ENCODE measurements at regions not wholly inside any gene's neighbourhood (a gene's known extent, or its start where the extent isn't known, plus 50 kb on each side); places are given as distances from the start of the nearest gene placed in this dataset.

DNA sequence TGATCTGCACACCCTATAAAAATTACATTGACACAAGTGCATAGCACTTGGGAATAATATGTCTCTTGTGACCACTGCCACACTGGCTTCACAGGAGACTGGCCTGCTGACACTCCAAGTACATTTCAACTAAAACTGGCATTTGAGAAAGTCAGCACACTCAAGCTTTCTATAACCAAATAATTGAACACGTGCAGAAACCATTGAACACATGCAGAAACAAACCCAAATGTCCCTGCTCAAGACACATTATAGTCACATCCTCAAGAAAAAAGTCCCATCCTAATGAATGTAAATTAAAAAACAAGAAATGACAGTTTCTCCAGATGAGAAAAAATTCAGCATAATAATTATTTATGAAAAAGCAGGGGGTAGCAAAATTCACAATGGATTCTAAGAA is 1859.1 kb upstream of the PCDH20 start:
- TF ChIP-seq, protein P1, sequence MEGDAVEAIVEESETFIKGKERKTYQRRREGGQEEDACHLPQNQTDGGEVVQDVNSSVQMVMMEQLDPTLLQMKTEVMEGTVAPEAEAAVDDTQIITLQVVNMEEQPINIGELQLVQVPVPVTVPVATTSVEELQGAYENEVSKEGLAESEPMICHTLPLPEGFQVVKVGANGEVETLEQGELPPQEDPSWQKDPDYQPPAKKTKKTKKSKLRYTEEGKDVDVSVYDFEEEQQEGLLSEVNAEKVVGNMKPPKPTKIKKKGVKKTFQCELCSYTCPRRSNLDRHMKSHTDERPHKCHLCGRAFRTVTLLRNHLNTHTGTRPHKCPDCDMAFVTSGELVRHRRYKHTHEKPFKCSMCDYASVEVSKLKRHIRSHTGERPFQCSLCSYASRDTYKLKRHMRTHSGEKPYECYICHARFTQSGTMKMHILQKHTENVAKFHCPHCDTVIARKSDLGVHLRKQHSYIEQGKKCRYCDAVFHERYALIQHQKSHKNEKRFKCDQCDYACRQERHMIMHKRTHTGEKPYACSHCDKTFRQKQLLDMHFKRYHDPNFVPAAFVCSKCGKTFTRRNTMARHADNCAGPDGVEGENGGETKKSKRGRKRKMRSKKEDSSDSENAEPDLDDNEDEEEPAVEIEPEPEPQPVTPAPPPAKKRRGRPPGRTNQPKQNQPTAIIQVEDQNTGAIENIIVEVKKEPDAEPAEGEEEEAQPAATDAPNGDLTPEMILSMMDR (IDR thresholded peaks at IDR 0.05), result no peak
- TF ChIP-seq POLR2A (IDR thresholded peaks at IDR 0.05), result no peak
- TF ChIP-seq EP300 (IDR thresholded peaks at IDR 0.05), result no peak
